ENCODE measurements at regions not wholly inside any gene's neighbourhood (a gene's known extent, or its start where the extent isn't known, plus 50 kb on each side); places are given as distances from the start of the nearest gene placed in this dataset.

DNA sequence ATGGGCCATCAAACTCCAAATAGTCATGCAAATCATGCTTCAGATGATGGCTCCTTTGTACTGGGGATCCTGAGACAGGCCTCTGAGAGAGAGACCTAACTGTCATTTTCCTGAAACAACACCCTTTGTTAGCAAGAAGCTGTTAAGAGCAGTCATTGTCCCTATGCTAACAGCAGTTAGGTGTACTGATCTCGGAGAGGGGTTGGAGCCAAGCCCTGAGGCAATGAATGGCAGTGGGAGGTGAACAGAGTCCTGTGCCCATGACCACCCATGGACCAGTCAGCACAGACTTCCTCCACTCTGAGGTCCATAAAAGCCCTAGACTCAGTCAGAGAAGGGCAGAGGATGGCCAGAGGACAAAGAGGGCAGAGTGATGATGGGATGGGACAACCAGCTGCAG is 747.6 kb upstream of the LRFN5 start:
- Histone ChIP-seq H3K27ac (ENCODE audit: insufficient read length, low read depth, low read length) (no peak overlapping the region), H3K18ac (ENCODE audit: insufficient read length, low read depth, low read length) (no peak overlapping the region), H3K79me2 (ENCODE audit: insufficient read depth, low read length) (no peaks in the 10 kb centered on the region), H3K4ac (ENCODE audit: low read depth, low read length) (no peak overlapping the region), H3K56ac (ENCODE audit: insufficient read length, low read depth, low read length) (no peak overlapping the region), H3K14ac (ENCODE audit: insufficient read depth, low read length) (no peak overlapping the region), H4K20me1 (ENCODE audit: control insufficient read depth, insufficient read depth, insufficient read length) (no peaks in the 10 kb centered on the region), H2BK120ac (ENCODE audit: low read depth, low read length, poor library complexity, severe bottlenecking) (no peak overlapping the region), H2BK5ac (ENCODE audit: insufficient read length, low read length) (no peak overlapping the region), H3K9me3 (ENCODE audit: control insufficient read depth, low read depth, low read length) (no peaks in the 10 kb centered on the region), H3K79me1 (ENCODE audit: insufficient read depth, low read depth, low read length, poor library complexity, severe bottlenecking) (no peaks in the 10 kb centered on the region), H2BK20ac (ENCODE audit: low read depth, low read length, poor library complexity, severe bottlenecking) (no peak overlapping the region), H3K27me3 (ENCODE audit: insufficient read depth, low read length) (no peaks in the 10 kb centered on the region), H3K9ac (ENCODE audit: extremely low read depth, insufficient read length, low read length) (no peak overlapping the region), H4K8ac (replicated peaks; ENCODE audit: insufficient read length, low read depth, low read length) (no peak overlapping the region), H2AK5ac (ENCODE audit: insufficient read length, low read length) (no peak overlapping the region), H3K4me1 (ENCODE audit: insufficient read depth, low read length) (no peaks in the 10 kb centered on the region; the same call in 1 of the 2 replicates), H3K23ac (ENCODE audit: insufficient read length, low read depth, low read length) (no peak overlapping the region), H2BK12ac (ENCODE audit: insufficient read length, low read depth, low read length) (no peak overlapping the region), H3K4me2 (ENCODE audit: insufficient read depth, insufficient read length, low read length) (no peak overlapping the region), H4K91ac (ENCODE audit: insufficient read length, low read depth, low read length) (no peak overlapping the region), H3K23me2 (ENCODE audit: insufficient read length, low read depth, low read length, poor library complexity, severe bottlenecking) (no peaks in the 10 kb centered on the region), H3T11ph (ENCODE audit: low read length) (no peak overlapping the region), H2AFZ (ENCODE audit: low read length) (no peak overlapping the region), H4K5ac (ENCODE audit: insufficient read length, low read depth, low read length) (no peak overlapping the region), H2BK15ac (ENCODE audit: low read depth, low read length) (no peak overlapping the region)
- TF ChIP-seq, protein P1, sequence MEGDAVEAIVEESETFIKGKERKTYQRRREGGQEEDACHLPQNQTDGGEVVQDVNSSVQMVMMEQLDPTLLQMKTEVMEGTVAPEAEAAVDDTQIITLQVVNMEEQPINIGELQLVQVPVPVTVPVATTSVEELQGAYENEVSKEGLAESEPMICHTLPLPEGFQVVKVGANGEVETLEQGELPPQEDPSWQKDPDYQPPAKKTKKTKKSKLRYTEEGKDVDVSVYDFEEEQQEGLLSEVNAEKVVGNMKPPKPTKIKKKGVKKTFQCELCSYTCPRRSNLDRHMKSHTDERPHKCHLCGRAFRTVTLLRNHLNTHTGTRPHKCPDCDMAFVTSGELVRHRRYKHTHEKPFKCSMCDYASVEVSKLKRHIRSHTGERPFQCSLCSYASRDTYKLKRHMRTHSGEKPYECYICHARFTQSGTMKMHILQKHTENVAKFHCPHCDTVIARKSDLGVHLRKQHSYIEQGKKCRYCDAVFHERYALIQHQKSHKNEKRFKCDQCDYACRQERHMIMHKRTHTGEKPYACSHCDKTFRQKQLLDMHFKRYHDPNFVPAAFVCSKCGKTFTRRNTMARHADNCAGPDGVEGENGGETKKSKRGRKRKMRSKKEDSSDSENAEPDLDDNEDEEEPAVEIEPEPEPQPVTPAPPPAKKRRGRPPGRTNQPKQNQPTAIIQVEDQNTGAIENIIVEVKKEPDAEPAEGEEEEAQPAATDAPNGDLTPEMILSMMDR (conservative IDR thresholded peaks at IDR 0.05): no peak
- Mint-ChIP-seq H3K4me3 (no peak overlapping the region), H3K4me1 (peaks cover 13 to 15% of the 10 kb centered on the region in 2 experiments), H3K27me3 (ENCODE audit: low read depth) (no peaks in the 10 kb centered on the region), H3K36me3 (ENCODE audit: insufficient read depth in 1 of 3, low read depth in 3 of 3) (peaks cover 0 to 14% (median 1%) of the 10 kb centered on the region in 3 experiments; a peak in 5 of 7 replicates), H3K9me3 (peaks cover 10 to 18% of the 10 kb centered on the region in 2 experiments; a peak in 4 of 5 replicates), H3K27ac (no peak overlapping the region)
- no CpG with 5 or more reads among the region's 1 CpG for WGBS (ENCODE audit: extremely low coverage, insufficient read length, low lambda C conversion rate)
- DNase-seq: peak; percentile 55
